GM21390 (cell line): ENCODE measurements at regions not wholly inside any gene's neighbourhood (a gene's known extent, or its start where the extent isn't known, plus 50 kb on each side); places are given as distances from the start of the nearest gene placed in this dataset.

ENCODE experiments used
- ATAC-seq: cut with Tn5 transposase; IDR thresholded peaks from one replicate; pipeline ENCODE4 v1.9.1; 2021; ENCODE audit not compliant: unreplicated experiment

DNA sequence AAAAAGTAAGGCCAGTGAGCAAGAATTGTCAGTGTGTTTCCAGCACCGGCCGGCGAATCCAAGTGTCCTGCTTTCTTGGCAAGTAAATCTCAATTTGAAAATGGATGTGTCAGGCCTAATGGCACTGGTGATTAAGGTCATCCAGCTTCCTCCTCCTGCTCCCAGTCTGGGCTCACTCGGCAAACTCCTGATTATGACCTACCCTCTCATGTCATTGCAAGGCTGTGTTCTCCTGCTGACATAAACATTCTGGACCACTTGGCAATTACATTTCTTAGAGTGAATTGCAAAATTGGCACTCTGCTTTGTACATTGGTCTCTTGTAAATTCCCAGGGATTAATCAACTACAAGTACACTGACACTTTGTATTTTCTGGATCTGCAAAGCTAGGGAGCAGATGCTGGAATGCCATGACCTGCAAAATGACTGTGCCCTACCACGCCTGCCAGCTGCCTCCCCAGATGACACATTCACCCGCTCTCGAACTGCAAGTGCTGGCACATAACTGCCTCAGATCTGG, 473.8 kb downstream of the KIF20B start:
- ATAC-seq: no peak

DNA sequence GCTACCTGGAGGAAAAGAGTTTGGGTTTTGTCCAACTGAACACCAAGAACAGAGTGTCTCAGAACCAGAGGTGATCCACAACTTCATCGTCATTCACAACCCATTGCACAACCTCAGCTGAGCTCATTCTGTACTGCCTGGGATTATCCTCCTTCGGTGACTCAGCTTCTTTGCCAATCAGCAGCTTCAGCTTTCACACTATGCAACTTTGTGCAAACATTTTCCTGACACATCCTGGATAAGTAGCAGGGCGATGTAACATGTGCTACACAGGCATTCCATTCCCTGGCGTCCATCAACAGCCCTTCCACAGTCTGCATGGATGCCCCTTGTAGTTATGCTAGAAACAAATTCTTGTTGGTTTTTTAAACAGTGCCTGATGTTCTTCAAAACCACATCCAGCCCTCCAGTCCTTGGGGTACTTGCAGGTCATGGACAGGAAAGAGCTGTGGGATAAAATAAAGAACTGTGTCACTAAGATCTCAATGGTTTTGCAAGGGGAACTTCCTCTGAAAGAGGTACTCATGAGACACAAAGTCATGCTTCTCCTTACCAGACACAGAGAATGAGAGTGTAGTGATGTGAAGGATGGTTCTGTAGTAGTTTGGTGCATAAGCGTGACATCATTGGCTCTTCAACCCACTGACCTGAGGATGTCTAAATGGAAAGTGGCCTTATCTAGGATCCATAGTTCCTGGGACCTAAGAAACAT, 478.5 kb downstream of the KIF20B start:
- ATAC-seq: no peak

DNA sequence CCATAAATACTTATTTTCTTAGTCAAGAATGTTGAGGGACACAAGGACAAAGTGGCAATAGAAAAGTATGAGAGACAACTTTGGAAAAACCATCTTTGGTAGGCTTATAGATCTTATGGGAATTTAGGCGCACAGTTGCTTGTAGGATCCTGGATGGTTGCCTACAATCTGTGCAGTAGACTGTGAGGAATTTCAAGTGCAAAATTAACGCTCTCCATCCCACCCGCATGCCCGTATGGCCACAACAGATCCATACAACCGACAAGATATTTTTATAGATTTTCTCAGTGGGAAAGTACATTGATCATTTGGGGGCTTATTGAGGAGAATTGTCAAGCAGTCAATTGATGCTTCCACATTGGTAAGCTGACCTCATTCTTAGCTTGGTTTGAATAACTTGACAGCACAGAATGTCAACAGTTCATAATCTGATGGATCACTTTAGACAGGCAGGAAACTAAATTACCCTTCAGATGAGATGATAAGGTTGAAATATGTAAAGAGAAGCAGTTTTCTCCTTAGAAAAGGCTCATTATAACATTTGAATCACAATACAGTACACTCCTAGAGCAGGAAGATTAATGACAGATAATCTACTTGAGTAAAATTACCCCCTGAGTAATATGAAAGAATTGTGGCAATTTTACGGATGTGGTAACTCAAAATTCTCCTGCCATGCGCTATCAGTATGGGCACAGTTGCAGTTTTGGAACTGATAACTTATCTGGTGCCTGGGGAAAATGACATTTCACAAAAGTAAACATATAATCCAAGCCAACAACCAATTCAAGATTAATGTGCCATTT, 479.7 kb downstream of the KIF20B start:
- ATAC-seq: no peak

DNA sequence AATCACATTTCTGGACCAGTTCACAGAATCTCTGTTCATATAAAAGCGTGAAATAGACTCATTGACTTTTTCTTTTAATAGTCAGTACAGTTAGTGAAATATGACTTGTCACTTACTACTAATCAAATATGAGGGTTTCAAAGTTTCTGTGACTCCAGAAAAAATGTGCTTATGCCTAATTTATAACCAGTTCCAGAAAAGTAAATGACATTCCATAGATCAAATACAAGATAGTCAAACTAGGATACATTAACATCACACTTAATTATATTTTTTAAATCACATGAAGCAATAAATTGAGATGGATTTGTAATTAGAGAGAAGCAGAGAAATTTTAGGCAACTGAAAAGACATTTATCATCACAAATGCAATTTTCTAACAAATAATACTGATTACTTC, 491.4 kb downstream of the KIF20B start:
- ATAC-seq: no peak

DNA sequence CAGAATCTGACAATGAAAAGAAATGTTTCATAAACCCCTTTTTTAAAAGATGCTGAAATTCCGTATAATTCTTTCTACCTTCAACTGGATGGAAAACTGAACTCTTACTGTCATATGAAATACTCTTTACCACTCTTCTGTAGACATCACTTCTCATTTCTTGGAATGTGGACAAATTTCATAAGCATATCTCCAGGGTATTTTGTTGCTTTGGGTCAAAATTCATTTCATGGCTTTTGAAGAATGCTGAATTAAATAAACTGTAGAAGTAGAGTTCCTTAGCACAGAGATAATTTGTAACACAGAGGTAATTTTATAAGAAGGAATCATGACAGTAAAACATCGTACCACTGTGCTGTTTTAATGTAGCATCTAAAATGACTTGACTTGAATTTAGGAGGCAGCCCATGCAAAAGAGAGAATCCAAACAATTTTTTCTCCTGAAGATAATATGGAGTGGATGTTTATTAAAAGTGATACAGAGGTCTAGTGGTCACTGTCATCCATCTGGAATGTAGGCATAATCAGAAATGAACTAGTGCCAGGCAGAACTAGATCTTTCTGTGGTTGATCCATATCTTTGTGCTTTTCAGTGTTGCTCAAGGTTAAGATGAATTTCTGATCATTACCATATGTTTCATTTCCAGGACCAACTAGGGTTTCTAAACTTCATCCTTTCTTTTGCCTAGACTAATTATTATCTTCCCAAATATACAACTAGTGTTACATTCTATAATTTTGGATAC, 492.0 kb downstream of the KIF20B start:
- no peak for ATAC-seq

DNA sequence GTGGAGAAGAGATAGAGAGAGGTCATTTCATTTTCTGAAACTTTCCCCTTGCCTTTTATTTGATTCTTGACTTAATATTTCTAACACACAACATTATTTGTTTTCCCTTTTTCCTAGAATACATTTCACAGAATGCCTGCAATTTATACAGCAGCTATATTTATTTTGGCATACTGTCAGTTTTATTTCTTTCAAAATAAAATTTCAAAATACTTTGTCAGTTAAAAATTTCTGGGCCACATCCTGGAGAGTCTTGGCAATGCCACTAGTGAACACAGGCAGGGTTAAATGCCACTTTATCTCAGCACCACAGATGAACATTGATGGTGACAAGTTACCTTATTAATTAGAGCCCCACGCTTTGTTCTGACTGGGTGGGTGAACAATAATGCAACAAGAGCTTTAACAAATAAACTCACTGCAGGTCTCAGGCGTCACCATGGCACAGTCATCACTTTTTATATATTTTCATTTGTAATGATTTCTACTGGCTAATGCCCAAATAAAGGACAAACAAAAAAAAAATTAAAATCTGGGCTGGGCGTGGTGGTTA, 494.0 kb downstream of the KIF20B start:
- ATAC-seq: no peak

DNA sequence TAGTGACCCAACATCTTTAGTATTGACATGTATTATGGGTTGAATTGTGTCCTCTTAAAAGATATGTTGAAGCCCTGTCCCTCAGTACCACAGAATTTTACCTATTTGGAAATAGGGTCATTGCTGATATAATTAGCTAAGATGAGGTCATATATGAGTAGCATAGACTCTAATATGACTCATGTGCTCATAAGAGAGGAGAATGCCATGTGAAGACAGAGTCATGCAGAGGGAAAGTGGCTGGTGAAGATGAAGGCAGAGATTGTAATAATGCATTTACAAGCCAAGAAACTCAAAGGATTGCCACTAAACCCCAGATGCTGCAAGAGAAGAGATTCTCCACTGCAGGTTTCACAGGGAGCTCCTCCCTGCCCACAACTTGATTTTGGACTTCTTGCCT, 496.4 kb downstream of the KIF20B start:
- no peak for ATAC-seq

DNA sequence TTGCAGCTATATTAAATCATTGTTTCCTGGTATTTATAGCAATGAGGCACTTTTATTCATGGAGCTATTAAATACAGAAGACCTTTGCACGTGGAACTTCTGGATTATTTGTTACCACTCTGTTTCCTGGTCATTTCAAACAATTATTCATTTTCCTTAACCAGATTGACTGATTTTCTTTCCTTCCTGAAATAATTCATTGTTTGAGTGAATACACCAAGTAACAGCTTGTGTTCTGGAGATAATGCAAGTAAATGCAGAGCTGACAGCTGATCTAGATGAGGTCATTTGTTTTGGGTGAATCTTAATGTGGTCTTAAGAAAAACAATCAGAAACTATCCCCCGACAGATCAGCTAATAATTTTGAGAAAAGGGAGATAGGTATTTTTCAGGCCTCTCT, 497.7 kb downstream of the KIF20B start:
- ATAC-seq: no peak

DNA sequence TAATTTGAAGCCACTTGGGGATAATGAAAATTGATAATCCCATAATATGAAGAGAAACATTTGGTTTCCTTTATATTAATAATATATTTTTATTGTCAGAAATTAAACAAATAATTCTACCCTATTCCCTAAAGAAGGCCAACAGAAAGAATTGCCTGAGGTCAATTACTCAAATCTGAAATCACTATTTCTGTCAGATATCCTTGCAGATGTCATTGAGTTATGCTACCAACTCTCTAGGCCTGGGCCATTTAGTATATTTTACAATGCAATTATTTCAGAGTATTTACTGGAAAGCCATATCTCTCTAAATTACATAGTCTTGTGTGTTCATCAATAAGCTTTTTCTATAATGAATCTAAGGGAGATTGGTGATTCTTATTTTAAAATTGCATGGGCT, 498.1 kb downstream of the KIF20B start:
- ATAC-seq: no peak

DNA sequence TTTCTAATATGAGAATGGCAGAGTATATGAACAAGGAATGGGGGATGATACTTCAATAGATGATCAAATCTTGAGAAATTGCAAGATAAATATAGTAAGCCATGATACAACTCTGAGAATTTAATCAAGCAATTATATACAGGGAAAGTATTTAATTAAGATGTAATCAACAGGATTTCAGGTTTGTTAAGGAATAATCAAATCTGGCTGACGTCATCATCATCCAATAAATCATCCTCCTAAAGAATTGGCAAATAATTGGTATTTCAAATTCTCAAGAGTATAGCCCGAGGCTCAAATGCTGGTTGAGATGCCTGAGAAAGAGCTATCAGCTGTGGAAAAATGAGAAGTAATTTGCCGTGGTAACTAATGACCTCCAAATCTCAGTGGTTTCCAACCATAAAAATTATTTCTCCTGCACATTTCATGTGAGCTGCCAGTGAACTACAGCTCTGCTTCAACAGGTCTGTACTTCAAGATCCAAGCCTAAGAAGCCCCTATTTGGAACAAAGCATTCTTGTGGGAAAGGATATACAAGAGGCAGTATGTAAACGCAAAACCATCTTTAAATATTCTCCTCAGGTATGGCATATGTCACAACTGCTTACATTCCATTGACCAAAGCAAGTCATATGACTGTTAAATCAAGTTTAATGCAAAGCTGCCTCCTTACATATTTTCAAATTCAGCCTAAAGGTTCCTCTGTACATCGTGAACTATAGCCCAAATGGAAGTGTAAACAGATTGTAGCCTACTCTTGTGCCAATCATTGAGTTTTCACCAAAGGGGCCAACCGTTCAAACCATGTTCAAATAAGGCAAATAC, 503.0 kb downstream of the KIF20B start:
- no peak for ATAC-seq

DNA sequence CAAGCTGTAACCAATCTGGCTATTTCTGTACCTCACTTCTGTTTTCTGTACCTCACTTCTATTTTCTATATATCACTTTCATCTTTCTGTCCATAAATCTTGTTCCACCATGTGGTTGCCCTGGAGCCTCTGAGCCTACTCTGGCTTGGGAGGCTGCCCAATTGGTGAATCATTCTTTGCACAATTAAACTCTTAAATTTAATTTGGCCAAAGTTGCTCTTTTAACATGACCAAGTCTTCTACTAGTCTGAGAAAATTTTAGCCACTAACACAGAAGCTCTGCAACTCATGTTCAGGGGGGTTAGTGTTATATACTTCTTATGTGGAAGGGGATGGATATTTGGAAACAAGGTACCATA, 503.5 kb downstream of the KIF20B start:
- ATAC-seq: no peak

DNA sequence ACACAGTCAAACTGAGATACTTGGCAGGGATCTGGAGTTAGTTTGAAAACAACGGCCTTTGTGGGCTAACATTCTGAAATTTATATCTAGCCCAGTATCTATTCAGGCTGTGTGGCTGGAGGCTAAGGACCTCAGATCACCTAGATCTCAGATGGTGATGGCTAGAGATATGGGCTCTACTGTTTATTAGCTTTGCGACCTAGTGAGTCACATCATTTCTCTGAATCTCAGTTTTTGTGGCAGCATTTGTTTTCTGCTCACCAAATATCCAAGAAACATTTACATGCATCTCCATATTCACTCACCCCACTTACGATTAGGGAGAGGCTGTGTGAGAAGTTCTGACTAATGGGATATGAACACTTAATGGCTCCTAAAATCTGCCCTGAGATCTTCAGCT, 503.9 kb downstream of the KIF20B start:
- ATAC-seq: no peak

DNA sequence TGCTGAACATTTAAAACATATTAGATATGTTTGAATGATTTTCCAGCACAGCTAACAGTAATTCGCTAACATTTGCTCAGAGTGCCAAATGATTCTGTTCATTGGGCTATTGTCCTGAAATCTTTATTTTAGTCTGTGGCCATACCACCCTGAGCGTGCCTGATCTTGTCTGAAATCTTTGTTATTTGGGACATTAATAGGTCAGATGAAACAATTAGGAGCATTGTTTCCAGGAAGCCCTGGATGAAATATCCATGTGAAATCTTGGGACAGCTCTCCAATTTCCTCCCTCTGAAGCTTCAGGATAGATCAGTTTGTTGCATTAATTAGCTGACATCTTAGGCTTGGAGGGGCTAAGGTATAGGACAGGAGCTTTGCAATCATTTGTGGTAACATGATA, 512.0 kb downstream of the KIF20B start:
- ATAC-seq: no peak

DNA sequence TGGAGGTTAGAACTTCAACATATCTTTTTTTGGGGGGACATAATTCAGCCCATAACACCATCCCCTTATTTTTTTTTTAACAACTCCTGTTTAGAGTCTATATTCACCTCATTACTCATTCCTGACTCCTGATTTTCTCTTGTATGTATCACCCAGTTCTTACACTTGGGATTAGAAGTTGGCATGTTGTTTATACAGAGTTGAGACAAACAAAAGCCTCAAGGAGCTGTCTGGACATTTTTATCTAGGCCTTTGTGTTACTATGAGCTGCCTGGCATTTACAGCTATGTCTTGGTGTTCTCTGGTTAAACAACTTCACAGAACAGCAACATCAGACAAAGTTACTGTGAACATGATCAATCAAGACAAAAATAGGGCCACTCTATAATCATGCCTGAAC, 517.5 kb downstream of the KIF20B start:
- ATAC-seq: no peak

DNA sequence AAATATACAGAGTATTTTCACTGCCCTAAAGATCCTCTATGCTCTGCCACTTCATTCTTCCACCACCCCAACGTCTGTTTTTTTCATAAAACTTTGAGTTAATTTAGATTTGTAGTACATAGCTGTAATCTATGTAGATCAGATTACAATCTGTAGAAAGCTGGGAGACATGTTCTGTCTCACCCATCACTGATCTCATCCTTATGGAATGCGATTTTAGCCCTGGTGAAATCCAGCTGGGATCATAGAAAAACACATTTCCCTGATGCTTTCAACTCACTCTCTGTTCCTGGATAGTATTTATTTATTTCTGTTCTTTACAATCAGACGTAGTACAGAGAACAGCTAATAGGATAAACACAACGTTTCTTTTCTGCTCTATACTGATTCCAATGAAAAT, 521.0 kb downstream of the KIF20B start:
- ATAC-seq: no peak

DNA sequence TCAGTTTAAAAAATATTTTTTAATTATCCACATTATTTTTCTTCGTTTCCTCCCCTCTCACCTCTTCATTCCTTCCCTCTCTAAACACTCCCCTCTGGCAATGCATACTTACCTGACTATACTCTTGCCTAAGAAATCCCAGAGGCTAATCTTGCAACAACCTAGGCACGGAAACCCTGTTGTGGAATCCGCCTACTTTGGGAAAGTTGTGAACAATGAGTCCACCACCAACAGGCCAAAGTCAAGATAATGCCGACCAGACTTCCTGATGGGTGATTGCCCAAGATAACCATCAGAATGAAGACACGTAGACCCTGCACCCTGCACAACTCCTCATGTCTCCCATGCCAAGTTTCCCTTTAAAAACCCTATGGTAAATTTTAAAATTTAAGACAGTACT, 521.5 kb downstream of the KIF20B start:
- ATAC-seq: no peak

DNA sequence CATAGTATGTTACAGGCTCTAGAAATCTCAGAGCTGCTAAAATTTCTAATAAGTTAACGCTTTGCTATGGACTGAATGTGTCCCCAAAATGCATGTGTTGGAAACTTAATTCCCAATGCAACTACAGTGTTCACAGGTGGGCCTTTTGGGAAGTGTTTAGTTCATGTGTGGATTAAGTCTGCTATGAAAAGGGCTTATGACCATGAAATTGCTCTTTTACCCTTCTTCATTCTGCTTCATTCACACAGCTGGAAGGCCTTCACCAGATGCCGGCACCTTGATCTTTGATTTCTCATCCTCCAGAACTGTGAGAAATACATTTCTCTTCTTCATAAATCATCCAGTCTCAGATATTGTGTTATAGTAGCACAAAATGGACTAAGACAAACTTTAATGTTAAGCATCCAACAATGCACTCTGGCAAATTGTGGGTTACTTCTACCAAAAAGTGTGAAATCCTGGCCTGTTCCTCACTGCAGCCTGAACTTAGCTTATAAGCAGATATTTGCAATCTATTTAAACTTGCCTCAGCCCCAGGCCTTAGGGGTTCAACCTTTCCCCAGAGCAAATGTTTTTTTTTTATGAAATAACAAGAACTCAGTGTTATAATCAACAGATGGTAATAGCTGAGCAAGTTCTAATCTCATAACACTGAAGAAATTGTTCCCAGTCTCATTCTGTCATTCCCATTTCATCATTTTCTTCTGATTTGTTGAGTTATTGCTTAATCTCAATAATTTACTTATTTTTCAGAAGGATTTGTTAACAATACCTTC, 523.6 kb downstream of the KIF20B start:
- ATAC-seq: no peak

DNA sequence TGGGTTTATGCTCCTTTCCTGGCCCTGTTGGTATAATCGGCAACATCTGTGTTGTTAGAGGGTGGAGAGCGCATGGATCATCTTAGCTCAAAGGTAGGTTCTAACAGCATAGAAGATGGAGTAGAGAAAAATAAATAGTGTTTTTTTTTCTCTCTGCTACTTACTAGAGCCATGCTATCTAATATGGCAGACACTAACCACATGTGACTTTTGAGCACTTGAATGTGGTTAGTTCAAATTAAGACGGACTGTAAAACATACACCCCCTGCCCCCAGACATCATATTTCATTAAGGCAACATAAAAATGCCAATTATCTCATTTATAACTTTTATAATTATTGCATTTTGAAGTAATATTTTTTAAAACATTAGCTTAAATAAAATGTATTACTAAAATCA, 525.1 kb downstream of the KIF20B start:
- ATAC-seq: no peak

DNA sequence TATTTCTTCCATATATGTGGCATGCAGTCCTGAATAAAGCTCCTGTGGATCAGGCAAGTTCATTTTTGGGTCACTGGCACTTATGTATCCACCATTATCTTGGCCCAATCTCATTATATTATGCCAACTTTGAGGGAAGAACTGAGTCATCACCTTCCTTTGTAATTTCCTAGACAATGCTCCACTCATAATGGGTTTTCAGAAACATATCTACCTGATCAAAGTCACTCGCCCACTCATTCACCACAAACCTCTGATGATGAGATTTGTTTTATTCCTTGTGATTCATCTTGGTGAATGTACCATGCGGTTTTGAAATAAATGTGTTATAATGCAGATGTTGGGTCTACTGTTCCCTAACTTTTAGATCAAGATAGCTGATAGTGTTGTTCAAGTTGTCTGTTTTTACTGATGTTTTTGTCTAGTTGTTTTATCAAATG, 525.8 kb downstream of the KIF20B start:
- no peak for ATAC-seq

DNA sequence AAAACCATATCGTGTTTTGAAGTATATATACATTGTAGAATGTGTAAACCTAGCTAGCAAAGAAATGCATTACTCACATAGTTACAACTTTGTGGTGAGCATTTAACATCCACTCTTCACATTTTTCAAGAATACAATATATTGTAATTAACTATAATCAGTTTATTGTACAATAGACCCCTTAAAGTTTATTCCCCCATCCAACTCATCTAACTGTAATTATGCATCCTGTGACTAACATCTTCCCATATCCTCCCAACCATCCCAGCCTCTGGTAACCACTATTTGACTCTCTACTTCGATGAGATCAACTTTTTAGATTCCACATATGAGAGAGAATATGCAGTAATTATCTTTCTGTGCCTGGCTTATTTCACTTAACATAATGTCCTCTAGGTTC, 526.4 kb downstream of the KIF20B start:
- no peak for ATAC-seq
